OCI-LY7 (cell line): ENCODE measurements at regions not wholly inside any gene's neighbourhood (a gene's known extent, or its start where the extent isn't known, plus 50 kb on each side); places are given as distances from the start of the nearest gene placed in this dataset.

ENCODE experiments used
- BruUV-seq: library from RNA; stranded (reverse); fragments of 400-500 nt; replicated peaks from 2 replicates; lab custom pipeline; 2021; lab: Mats Ljungman, UMichigan
- CTCF ChIA-PET: fragments of 300-600 bp; sonication (Branson Sonifier 250); formaldehyde crosslinking; loops from one replicate; lab custom pipeline; 2022; ENCODE audit warnings: antibody characterized with exemption; ENCODE audit not compliant: unreplicated experiment; lab: Charles Lee
- POLR2A ChIA-PET: fragments of 300-600 bp; sonication (Branson Sonifier 250); formaldehyde crosslinking; loops from one replicate; lab custom pipeline; 2022; ENCODE audit warnings: antibody characterized with exemption; lab: Charles Lee
- DNase-seq: peaks from one replicate; pipeline ENCODE4 v3.0.0-alpha.2; 2015; ENCODE audit warnings: low spot score
- H2AFZ ChIP-seq: fragments of 200-600 bp; sonication (generic), shearing (Covaris generic); 2 replicates; pipeline ENCODE4 v1.6.1; 2014; ENCODE audit warnings: mild to moderate bottlenecking, antibody characterized with exemption, low read length, moderate library complexity
- H3K27ac ChIP-seq: fragments of 200-600 bp; sonication (generic); 2 replicates; pipeline ENCODE4 v1.5.1; 2014; ENCODE audit warnings: mixed run types, low read depth, mild to moderate bottlenecking, moderate library complexity, low read length, inconsistent platforms; ENCODE audit not compliant: poor library complexity, severe bottlenecking
- H3K36me3 ChIP-seq: fragments of 200-600 bp; sonication (generic); 2 replicates; pipeline ENCODE4 v1.6.1; 2014; ENCODE audit warnings: mild to moderate bottlenecking, antibody characterized with exemption, low read length, moderate library complexity, mixed read lengths; ENCODE audit not compliant: insufficient read depth
- H3K4me1 ChIP-seq: fragments of 200-600 bp; sonication (generic); 2 replicates; pipeline ENCODE4 v1.5.1; 2014; ENCODE audit warnings: mild to moderate bottlenecking, low read length; ENCODE audit not compliant: insufficient read depth, poor library complexity, severe bottlenecking
- H3K4me2 ChIP-seq: fragments of 200-600 bp; sonication (generic); 2 replicates; pipeline ENCODE4 v1.6.1; 2014; ENCODE audit warnings: mild to moderate bottlenecking, low read length
- H3K4me3 ChIP-seq: fragments of 200-600 bp; sonication (generic); 2 replicates; pipeline ENCODE4 v1.5.1; 2014; ENCODE audit warnings: mild to moderate bottlenecking, low read depth, low read length; ENCODE audit not compliant: poor library complexity, severe bottlenecking
- H3K79me2 ChIP-seq: fragments of 200-600 bp; sonication (generic); 2 replicates; pipeline ENCODE4 v1.6.1; 2016; ENCODE audit warnings: low read depth, mild to moderate bottlenecking, low read length, moderate library complexity, mixed read lengths; ENCODE audit not compliant: insufficient read depth
- H3K9me2 ChIP-seq: fragments of 200-600 bp; sonication (generic); 2 replicates; pipeline ENCODE4 v1.6.1; 2016; ENCODE audit warnings: mild to moderate bottlenecking, low read length, mixed read lengths; ENCODE audit not compliant: insufficient read depth
- H3K9me3 ChIP-seq: fragments of 200-600 bp; sonication (generic); 2 replicates; pipeline ENCODE4 v1.6.1; 2014; ENCODE audit warnings: mild to moderate bottlenecking, mixed run types, low read length, mixed read lengths
- H4K20me1 ChIP-seq: fragments of 200-600 bp; sonication (generic); 2 replicates; pipeline ENCODE4 v1.6.1; 2014; ENCODE audit warnings: mild to moderate bottlenecking, antibody characterized with exemption, low read length, moderate library complexity, mixed read lengths; ENCODE audit not compliant: insufficient read depth
- EZH2phosphoT487 ChIP-seq: fragments of 200-600 bp; sonication (generic); IDR thresholded peaks from 2 replicates; pipeline ENCODE4 v1.6.1; 2018; ENCODE audit warnings: low read depth, borderline replicate concordance, mild to moderate bottlenecking, mixed run types, antibody characterized with exemption, low read length, moderate library complexity, mixed read lengths
- intact Hi-C: fragments of 100-400 bp; cut with micrococcal nuclease; formaldehyde crosslinking; loops from one replicate; pipeline ENCODE4 v1.10.0; 2022; ENCODE audit not compliant: unreplicated experiment
- TF ChIP-seq, protein P1 (sequence below): fragments of 200-600 bp; sonication (generic); conservative IDR thresholded peaks from 2 replicates; pipeline ENCODE4 v1.5.1; 2014; ENCODE audit warnings: mild to moderate bottlenecking, antibody characterized with exemption, low read length, moderate library complexity, mixed read lengths

- POLR2A ChIA-PET: no interaction called here
- H4K20me1 ChIP-seq: no peaks in the 10 kb centered on the region
- no TSS peak for BruUV-seq
These were observed 871.7 kb upstream of the ADAMTS5 start for GRCh38 chr21:27838573-27838972.

GRCh38 chr21:27837936-27838335, 871.0 kb upstream of the ADAMTS5 start:
- H4K20me1 ChIP-seq: no peaks in the 10 kb centered on the region
- no peak overlapping the region for H3K27ac ChIP-seq
- H3K36me3 ChIP-seq: no peaks in the 10 kb centered on the region
- H3K4me3 ChIP-seq: no peak overlapping the region
- no peak overlapping the region for H3K4me2 ChIP-seq
- H2AFZ ChIP-seq: no peak overlapping the region
- H3K9me2 ChIP-seq: no peaks in the 10 kb centered on the region
- ChIA-PET CTCF (no interaction called here), POLR2A (no interaction called here)
- BruUV-seq: no TSS peak
- intact Hi-C loops: no loop called here
- 0 out of 2 replicates have a peak, but pooled peaks cover 7% of the 10 kb centered on the region for H3K9me3 ChIP-seq
- no peaks in the 10 kb centered on the region for H3K79me2 ChIP-seq
- TF ChIP-seq, protein P1, sequence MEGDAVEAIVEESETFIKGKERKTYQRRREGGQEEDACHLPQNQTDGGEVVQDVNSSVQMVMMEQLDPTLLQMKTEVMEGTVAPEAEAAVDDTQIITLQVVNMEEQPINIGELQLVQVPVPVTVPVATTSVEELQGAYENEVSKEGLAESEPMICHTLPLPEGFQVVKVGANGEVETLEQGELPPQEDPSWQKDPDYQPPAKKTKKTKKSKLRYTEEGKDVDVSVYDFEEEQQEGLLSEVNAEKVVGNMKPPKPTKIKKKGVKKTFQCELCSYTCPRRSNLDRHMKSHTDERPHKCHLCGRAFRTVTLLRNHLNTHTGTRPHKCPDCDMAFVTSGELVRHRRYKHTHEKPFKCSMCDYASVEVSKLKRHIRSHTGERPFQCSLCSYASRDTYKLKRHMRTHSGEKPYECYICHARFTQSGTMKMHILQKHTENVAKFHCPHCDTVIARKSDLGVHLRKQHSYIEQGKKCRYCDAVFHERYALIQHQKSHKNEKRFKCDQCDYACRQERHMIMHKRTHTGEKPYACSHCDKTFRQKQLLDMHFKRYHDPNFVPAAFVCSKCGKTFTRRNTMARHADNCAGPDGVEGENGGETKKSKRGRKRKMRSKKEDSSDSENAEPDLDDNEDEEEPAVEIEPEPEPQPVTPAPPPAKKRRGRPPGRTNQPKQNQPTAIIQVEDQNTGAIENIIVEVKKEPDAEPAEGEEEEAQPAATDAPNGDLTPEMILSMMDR: no peak
- no peak for DNase-seq
- no peaks in the 10 kb centered on the region for H3K4me1 ChIP-seq

More at GRCh38 chr21:27838573-27838972, 871.7 kb upstream of the ADAMTS5 start:
- H3K9me2 ChIP-seq: no peaks in the 10 kb centered on the region
- TF ChIP-seq EZH2phosphoT487: no peak
- TF ChIP-seq, protein P1: no peak
- no peak overlapping the region for H2AFZ ChIP-seq
- H3K36me3 ChIP-seq: no peaks in the 10 kb centered on the region
- H3K9me3 ChIP-seq: 0 out of 2 replicates have a peak, but pooled peaks cover 7% of the 10 kb centered on the region
- no peaks in the 10 kb centered on the region for H3K4me1 ChIP-seq
- H3K4me3 ChIP-seq: no peak overlapping the region
- no peak overlapping the region for H3K4me2 ChIP-seq
- intact Hi-C loops: no loop called here
- no peak for DNase-seq
- no peak overlapping the region for H3K27ac ChIP-seq
- CTCF ChIA-PET: no interaction called here
- no peaks in the 10 kb centered on the region for H3K79me2 ChIP-seq

- ChIA-PET POLR2A (no interaction called here), CTCF (no interaction called here)
- Histone ChIP-seq H3K4me3 (no peak overlapping the region), H3K27ac (no peak overlapping the region), H2AFZ (no peak overlapping the region), H3K4me2 (no peak overlapping the region), H3K4me1 (no peaks in the 10 kb centered on the region), H3K9me2 (no peaks in the 10 kb centered on the region), H4K20me1 (no peaks in the 10 kb centered on the region), H3K79me2 (no peaks in the 10 kb centered on the region), H3K9me3 (0 out of 2 replicates have a peak, but pooled peaks cover 4% of the 10 kb centered on the region), H3K36me3 (no peaks in the 10 kb centered on the region)
- BruUV-seq: no TSS peak
- DNase-seq: no peak
- TF ChIP-seq, protein P1: no peak
- no peak for TF ChIP-seq EZH2phosphoT487
- intact Hi-C loops: no loop called here
These were observed 866.4 kb upstream of the ADAMTS5 start for GRCh38 chr21:27833298-27833697.
